ENCODE measurements at regions not wholly inside any gene's neighbourhood (a gene's known extent, or its start where the extent isn't known, plus 50 kb on each side); places are given as distances from the start of the nearest gene placed in this dataset.

GRCh38 chr18:8493141-8493540 lies 116.1 kb upstream of the RAB12 start:
- no peaks in the 10 kb centered on the region for H3K36me3 ChIP-seq (ENCODE audit: control insufficient read depth in 2 of 2, extremely low read depth in 1 of 2, insufficient read depth in 1 of 2, low read length in 1 of 2)
- Mint-ChIP-seq H3K27ac (no peak overlapping the region), H3K4me3 (no peak overlapping the region), H3K27me3 (peaks cover 5 to 11% of the 10 kb centered on the region in 2 donors), H3K4me1 (no peaks in the 10 kb centered on the region), H3K9me3 (peaks cover 0 to 4% (median 0%) of the 10 kb centered on the region in 3 donors), H3K36me3 (no peaks in the 10 kb centered on the region)
- no peaks in the 10 kb centered on the region for H3K4me1 ChIP-seq (ENCODE audit: control insufficient read depth in 1 of 2, extremely low read depth in 1 of 2, insufficient read depth in 2 of 2, low read length in 2 of 2)
- ChIA-PET CTCF (interaction anchor here in 1 of 2 donors (0.6 kb wide), 1 partner anchor 21 kb away, joined by 3 read pairs; no protein-coding TSS in a partner anchor), POLR2A (no interaction called here)
- no peaks in the 10 kb centered on the region for H3K9me3 ChIP-seq
- peaks cover 0 to 3% of the 10 kb centered on the region in 2 experiments for H3K27me3 ChIP-seq (replicated peaks in 1 of 2; ENCODE audit: control insufficient read depth in 2 of 2, extremely low read depth in 1 of 2, insufficient read depth in 2 of 2, low read length in 1 of 2)
- H3K27ac ChIP-seq (ENCODE audit: low read length) = no peak overlapping the region
- DNase-seq (no peak), ATAC-seq (replicated peaks in 1 of 4) (no peak)
- WGBS (ENCODE audit: insufficient coverage) = 86% methylated on average over 3 of the region's 4 CpGs
- H3K4me3 ChIP-seq (ENCODE audit: control insufficient read depth in 1 of 2, extremely low read depth in 1 of 2, low read length in 1 of 2) = no peak overlapping the region

GRCh38 chr18:8496186-8496585 lies 113.1 kb upstream of the RAB12 start:
- Mint-ChIP-seq H3K4me3 (no peak overlapping the region), H3K4me1 (no peaks in the 10 kb centered on the region), H3K27ac (no peak overlapping the region), H3K27me3 (peaks cover 5 to 23% of the 10 kb centered on the region in 2 donors), H3K36me3 (no peaks in the 10 kb centered on the region), H3K9me3 (no peaks in the 10 kb centered on the region)
- Histone ChIP-seq H3K27ac (ENCODE audit: low read length) (no peak overlapping the region), H3K27me3 (replicated peaks in 1 of 2; ENCODE audit: control insufficient read depth in 2 of 2, extremely low read depth in 1 of 2, insufficient read depth in 2 of 2, low read length in 1 of 2) (no peaks in the 10 kb centered on the region), H3K9me3 (no peaks in the 10 kb centered on the region), H3K4me3 (ENCODE audit: control insufficient read depth in 1 of 2, extremely low read depth in 1 of 2, low read length in 1 of 2) (no peak overlapping the region), H3K36me3 (ENCODE audit: control insufficient read depth in 2 of 2, extremely low read depth in 1 of 2, insufficient read depth in 1 of 2, low read length in 1 of 2) (no peaks in the 10 kb centered on the region), H3K4me1 (ENCODE audit: control insufficient read depth in 1 of 2, extremely low read depth in 1 of 2, insufficient read depth in 2 of 2, low read length in 2 of 2) (no peaks in the 10 kb centered on the region)
- ChIA-PET POLR2A (no interaction called here), CTCF (no interaction called here)
- 76% methylated on average over 3 of the region's 9 CpGs for WGBS (ENCODE audit: insufficient coverage)
- ATAC-seq (replicated peaks in 1 of 4) (no peak), DNase-seq (no peak)

- no peak overlapping the region for H3K27ac Mint-ChIP-seq
- Histone ChIP-seq H3K4me1 (ENCODE audit: control insufficient read depth in 1 of 2, extremely low read depth in 1 of 2, insufficient read depth in 2 of 2, low read length in 2 of 2) (no peaks in the 10 kb centered on the region), H3K27me3 (replicated peaks in 1 of 2; ENCODE audit: control insufficient read depth in 2 of 2, extremely low read depth in 1 of 2, insufficient read depth in 2 of 2, low read length in 1 of 2) (peaks cover 0 to 4% of the 10 kb centered on the region in 2 experiments), H3K9me3 (no peaks in the 10 kb centered on the region), H3K4me3 (ENCODE audit: control insufficient read depth in 1 of 2, extremely low read depth in 1 of 2, low read length in 1 of 2) (no peak overlapping the region), H3K27ac (ENCODE audit: low read length) (no peak overlapping the region), H3K36me3 (ENCODE audit: control insufficient read depth in 2 of 2, extremely low read depth in 1 of 2, insufficient read depth in 1 of 2, low read length in 1 of 2) (no peaks in the 10 kb centered on the region)
- H3K4me1 Mint-ChIP-seq = no peaks in the 10 kb centered on the region
- H3K9me3 Mint-ChIP-seq = no peaks in the 10 kb centered on the region
- peaks cover 12 to 23% of the 10 kb centered on the region in 2 donors for H3K27me3 Mint-ChIP-seq
- ATAC-seq (replicated peaks in 1 of 4) (no peak), DNase-seq (no peak)
- no peak overlapping the region for H3K4me3 Mint-ChIP-seq
- ChIA-PET CTCF (no interaction called here), POLR2A (no interaction called here)
- WGBS (ENCODE audit: insufficient coverage) = 50% methylated on average over 1 of the region's 4 CpGs
- H3K36me3 Mint-ChIP-seq = no peaks in the 10 kb centered on the region
Observed at GRCh38 chr18:8498905-8499304, 110.3 kb upstream of the RAB12 start.

GRCh38 chr18:8499810-8500675 lies 109.2 kb upstream of the RAB12 start:
- H3K4me3 ChIP-seq (ENCODE audit: control insufficient read depth in 1 of 2, extremely low read depth in 1 of 2, low read length in 1 of 2) = no peak overlapping the region
- DNase-seq (no peak), ATAC-seq (replicated peaks in 1 of 4) (no peak)
- ChIA-PET POLR2A (no interaction called here), CTCF (interaction anchor here in 1 of 2 donors (0.5 kb wide), 1 partner anchor 506 kb away, joined by 4 read pairs; no protein-coding TSS in a partner anchor)
- Mint-ChIP-seq H3K27ac (no peak overlapping the region), H3K36me3 (no peaks in the 10 kb centered on the region), H3K4me1 (no peaks in the 10 kb centered on the region), H3K27me3 (peaks cover 17 to 23% of the 10 kb centered on the region in 2 donors), H3K9me3 (no peaks in the 10 kb centered on the region), H3K4me3 (no peak overlapping the region)
- H3K4me1 ChIP-seq (ENCODE audit: control insufficient read depth in 1 of 2, extremely low read depth in 1 of 2, insufficient read depth in 2 of 2, low read length in 2 of 2) = no peaks in the 10 kb centered on the region
- no peak overlapping the region for H3K27ac ChIP-seq (ENCODE audit: low read length)
- H3K9me3 ChIP-seq = no peaks in the 10 kb centered on the region
- peaks cover 0 to 6% of the 10 kb centered on the region in 2 experiments for H3K27me3 ChIP-seq (replicated peaks in 1 of 2; ENCODE audit: control insufficient read depth in 2 of 2, extremely low read depth in 1 of 2, insufficient read depth in 2 of 2, low read length in 1 of 2)
- WGBS (ENCODE audit: insufficient coverage) = 75% methylated on average over 7 of the region's 8 CpGs
- H3K36me3 ChIP-seq (ENCODE audit: control insufficient read depth in 2 of 2, extremely low read depth in 1 of 2, insufficient read depth in 1 of 2, low read length in 1 of 2) = no peaks in the 10 kb centered on the region

GRCh38 chr18:8501044-8501443 lies 108.2 kb upstream of the RAB12 start:
- H3K4me3 ChIP-seq (ENCODE audit: control insufficient read depth in 1 of 2, extremely low read depth in 1 of 2, low read length in 1 of 2) = no peak overlapping the region
- WGBS (ENCODE audit: insufficient coverage) = 86% methylated on average over 11 of the region's 12 CpGs
- peaks cover 0 to 8% of the 10 kb centered on the region in 2 experiments for H3K27me3 ChIP-seq (replicated peaks in 1 of 2; ENCODE audit: control insufficient read depth in 2 of 2, extremely low read depth in 1 of 2, insufficient read depth in 2 of 2, low read length in 1 of 2)
- DNase-seq = no peak
- no peaks in the 10 kb centered on the region for H3K36me3 Mint-ChIP-seq
- ChIA-PET POLR2A (no interaction called here), CTCF (no interaction called here)
- no peak overlapping the region for H3K4me3 Mint-ChIP-seq
- H3K4me1 ChIP-seq (ENCODE audit: control insufficient read depth in 1 of 2, extremely low read depth in 1 of 2, insufficient read depth in 2 of 2, low read length in 2 of 2) = no peaks in the 10 kb centered on the region
- H3K36me3 ChIP-seq (ENCODE audit: control insufficient read depth in 2 of 2, extremely low read depth in 1 of 2, insufficient read depth in 1 of 2, low read length in 1 of 2) = no peaks in the 10 kb centered on the region
- H3K4me1 Mint-ChIP-seq = no peaks in the 10 kb centered on the region
- H3K27ac ChIP-seq (ENCODE audit: low read length) = no peak overlapping the region
- no peak for ATAC-seq (replicated peaks in 1 of 4)
- H3K27ac Mint-ChIP-seq = no peak overlapping the region
- H3K9me3 ChIP-seq = no peaks in the 10 kb centered on the region
- H3K9me3 Mint-ChIP-seq = no peaks in the 10 kb centered on the region
- peaks cover 14 to 16% of the 10 kb centered on the region in 2 donors for H3K27me3 Mint-ChIP-seq

GRCh38 chr18:8503248-8503647 lies 106.0 kb upstream of the RAB12 start:
- H3K4me1 ChIP-seq (ENCODE audit: control insufficient read depth in 1 of 2, extremely low read depth in 1 of 2, insufficient read depth in 2 of 2, low read length in 2 of 2) = no peaks in the 10 kb centered on the region
- DNase-seq = no peak
- Mint-ChIP-seq H3K36me3 (no peaks in the 10 kb centered on the region), H3K4me1 (no peaks in the 10 kb centered on the region), H3K27me3 (peaks cover 14 to 16% of the 10 kb centered on the region in 2 donors), H3K4me3 (no peak overlapping the region), H3K9me3 (no peaks in the 10 kb centered on the region), H3K27ac (no peak overlapping the region)
- H3K9me3 ChIP-seq = no peaks in the 10 kb centered on the region
- H3K4me3 ChIP-seq (ENCODE audit: control insufficient read depth in 1 of 2, extremely low read depth in 1 of 2, low read length in 1 of 2) = no peak overlapping the region
- ChIA-PET CTCF (no interaction called here), POLR2A (no interaction called here)
- H3K27ac ChIP-seq (ENCODE audit: low read length) = no peak overlapping the region
- no peaks in the 10 kb centered on the region for H3K36me3 ChIP-seq (ENCODE audit: control insufficient read depth in 2 of 2, extremely low read depth in 1 of 2, insufficient read depth in 1 of 2, low read length in 1 of 2)
- peaks cover 0 to 8% of the 10 kb centered on the region in 2 experiments for H3K27me3 ChIP-seq (replicated peaks in 1 of 2; ENCODE audit: control insufficient read depth in 2 of 2, extremely low read depth in 1 of 2, insufficient read depth in 2 of 2, low read length in 1 of 2)
- no peak for ATAC-seq (replicated peaks in 1 of 4)
- WGBS (ENCODE audit: insufficient coverage) = 43% methylated on average over 1 of the region's 1 CpG

Measured in T-cell (primary cell).